SK-N-SH treated with all-trans-retinoic acid at 6 μM for 48 hours (cell line): ENCODE measurements at regions not wholly inside any gene's neighbourhood (a gene's known extent, or its start where the extent isn't known, plus 50 kb on each side); places are given as distances from the start of the nearest gene placed in this dataset.
A peak's percentile ranks its signal among the peaks of the same experiment; 100 is the strongest.

Source experiments
- ATAC-seq: fragments of 200-7000 bp; cut with Tn5 transposase; 3 replicates; pipeline ENCODE4 v1.9.1; 2020; ENCODE audit warnings: mild to moderate bottlenecking, moderate library complexity
- BACH2 ChIP-seq: fragments of 250-450 bp; sonication (Bioruptor Pico); IDR thresholded peaks from 2 replicates; pipeline ENCODE4 v1.9.0; 2021; ENCODE audit warnings: mild to moderate bottlenecking, borderline replicate concordance
- CREB5 ChIP-seq: fragments of 250-450 bp; sonication (Bioruptor Pico); IDR thresholded peaks from 2 replicates; pipeline ENCODE4 v1.5.1; 2020; ENCODE audit warnings: low read depth, mild to moderate bottlenecking, moderate library complexity
- CSDC2 ChIP-seq: fragments of 250-450 bp; sonication (Bioruptor Pico); IDR thresholded peaks from 2 replicates; pipeline ENCODE4 v1.5.0; 2020; ENCODE audit warnings: mild to moderate bottlenecking, moderate library complexity
- CSRNP3 ChIP-seq: fragments of 250-450 bp; sonication (Bioruptor Pico); IDR thresholded peaks from 2 replicates; pipeline ENCODE4 v1.5.1; 2021; ENCODE audit warnings: mild to moderate bottlenecking, moderate library complexity
- ESRRG ChIP-seq: fragments of 250-450 bp; sonication (Bioruptor Pico); IDR thresholded peaks from 2 replicates; pipeline ENCODE4 v1.6.1; 2021; ENCODE audit warnings: mild to moderate bottlenecking
- GLIS3 ChIP-seq: fragments of 250-450 bp; sonication (Bioruptor Pico); IDR thresholded peaks from 2 replicates; pipeline ENCODE4 v1.5.0; 2020; ENCODE audit warnings: mild to moderate bottlenecking, moderate library complexity
- ISL1 ChIP-seq: fragments of 250-450 bp; sonication (Bioruptor Pico); IDR thresholded peaks from 2 replicates; pipeline ENCODE4 v2.1.2; 2022; ENCODE audit warnings: mild to moderate bottlenecking, moderate library complexity
- OSR1 ChIP-seq: fragments of 250-450 bp; sonication (Bioruptor Pico); IDR thresholded peaks from 2 replicates; pipeline ENCODE4 v1.8.0; 2022; ENCODE audit warnings: moderate library complexity, mild to moderate bottlenecking, inconsistent platforms
- PATZ1 ChIP-seq: fragments of 250-450 bp; sonication (Bioruptor Pico); IDR thresholded peaks from 2 replicates; pipeline ENCODE4 v1.8.0; 2020; ENCODE audit warnings: mild to moderate bottlenecking, moderate library complexity, borderline replicate concordance
- POU6F1 ChIP-seq: fragments of 250-450 bp; sonication (Bioruptor Pico); IDR thresholded peaks from 2 replicates; pipeline ENCODE4 v1.8.0; 2021; ENCODE audit warnings: low read depth, mild to moderate bottlenecking, moderate library complexity, borderline replicate concordance
- PPARA ChIP-seq: fragments of 250-450 bp; sonication (Bioruptor Pico); IDR thresholded peaks from 2 replicates; pipeline ENCODE4 v1.5.0; 2020; ENCODE audit warnings: mild to moderate bottlenecking, borderline replicate concordance
- RARB ChIP-seq: fragments of 250-450 bp; sonication (Bioruptor Pico); IDR thresholded peaks from 2 replicates; pipeline ENCODE4 v1.8.0; 2021; ENCODE audit warnings: mild to moderate bottlenecking, moderate library complexity
- TCF4 ChIP-seq: fragments of 250-450 bp; sonication (Bioruptor Pico); IDR thresholded peaks from 2 replicates; pipeline ENCODE4 v1.8.0; 2021; ENCODE audit warnings: mild to moderate bottlenecking, moderate library complexity, borderline replicate concordance
- TOX ChIP-seq: fragments of 250-450 bp; sonication (Bioruptor Pico); IDR thresholded peaks from 2 replicates; pipeline ENCODE4 v1.8.0; 2021; ENCODE audit warnings: mild to moderate bottlenecking, moderate library complexity, borderline replicate concordance
- TSHZ2 ChIP-seq: fragments of 250-450 bp; sonication (Bioruptor Pico); IDR thresholded peaks from 2 replicates; pipeline ENCODE4 v1.5.0; 2020; ENCODE audit warnings: mild to moderate bottlenecking, moderate library complexity
- ZC3H10 ChIP-seq: fragments of 250-450 bp; sonication (Bioruptor Pico); IDR thresholded peaks from 2 replicates; pipeline ENCODE4 v1.5.1; 2021; ENCODE audit warnings: mild to moderate bottlenecking, moderate library complexity
- ZFP30 ChIP-seq: fragments of 450-650 bp; formaldehyde crosslinking; IDR thresholded peaks from 2 replicates; pipeline ENCODE4 v1.5.0; 2022; ENCODE audit warnings: mild to moderate bottlenecking, moderate library complexity
- ZNF565 ChIP-seq: fragments of 450-650 bp; formaldehyde crosslinking; conservative IDR thresholded peaks from 2 replicates; pipeline ENCODE4 v1.5.0; 2020; ENCODE audit warnings: low read depth, mild to moderate bottlenecking, moderate library complexity
- ZNF70 ChIP-seq: fragments of 450-650 bp; formaldehyde crosslinking; IDR thresholded peaks from 2 replicates; pipeline ENCODE4 v1.5.0; 2020; ENCODE audit warnings: mild to moderate bottlenecking, moderate library complexity

GRCh38 chr4:106481801-106482200 is 113.2 kb upstream of the GIMD1 start:
- no peak for TF ChIP-seq BACH2 (CRISPR knock-in tag)
- TF ChIP-seq PPARA (CRISPR knock-in tag): no peak
- no peak for TF ChIP-seq ZC3H10 (CRISPR knock-in tag)
- no peak for TF ChIP-seq GLIS3 (CRISPR knock-in tag)
- TF ChIP-seq TCF4 (CRISPR knock-in tag): no peak
- no peak for TF ChIP-seq CSRNP3 (CRISPR knock-in tag)
- no peak for ATAC-seq

- no peak for ATAC-seq
- TF ChIP-seq PATZ1 (CRISPR knock-in tag): no peak
- TF ChIP-seq OSR1 (CRISPR knock-in tag): no peak
- no peak for TF ChIP-seq BACH2 (CRISPR knock-in tag)
- no peak for TF ChIP-seq ESRRG
- TF ChIP-seq ZNF70 (CRISPR knock-in tag): no peak
- no peak for TF ChIP-seq ZC3H10 (CRISPR knock-in tag)
- TF ChIP-seq ZFP30 (CRISPR knock-in tag): no peak
- TF ChIP-seq TSHZ2: no peak
- TF ChIP-seq CREB5 (CRISPR knock-in tag): no peak
- no peak for TF ChIP-seq ZNF565 (CRISPR knock-in tag)
Observed at GRCh38 chr4:106478152-106478551, 109.6 kb upstream of the GIMD1 start.

GRCh38 chr4:106476741-106477140 is 108.2 kb upstream of the GIMD1 start:
- ATAC-seq: peak; percentile 51
- no peak for TF ChIP-seq ZNF70 (CRISPR knock-in tag)
- no peak for TF ChIP-seq TOX
- no peak for TF ChIP-seq TSHZ2
- no peak for TF ChIP-seq TCF4 (CRISPR knock-in tag)
- no peak for TF ChIP-seq BACH2 (CRISPR knock-in tag)
- TF ChIP-seq CSRNP3 (CRISPR knock-in tag): no peak
- no peak for TF ChIP-seq GLIS3 (CRISPR knock-in tag)
- no peak for TF ChIP-seq RARB (CRISPR knock-in tag)
- TF ChIP-seq ZFP30 (CRISPR knock-in tag): no peak
- no peak for TF ChIP-seq ISL1
- TF ChIP-seq CREB5 (CRISPR knock-in tag): no peak
- no peak for TF ChIP-seq ESRRG
- no peak for TF ChIP-seq PATZ1 (CRISPR knock-in tag)
- no peak for TF ChIP-seq POU6F1 (CRISPR knock-in tag)
- no peak for TF ChIP-seq CSDC2 (CRISPR knock-in tag)
